ENCODE measurements at regions not wholly inside any gene's neighbourhood (a gene's known extent, or its start where the extent isn't known, plus 50 kb on each side); places are given as distances from the start of the nearest gene placed in this dataset.

DNA sequence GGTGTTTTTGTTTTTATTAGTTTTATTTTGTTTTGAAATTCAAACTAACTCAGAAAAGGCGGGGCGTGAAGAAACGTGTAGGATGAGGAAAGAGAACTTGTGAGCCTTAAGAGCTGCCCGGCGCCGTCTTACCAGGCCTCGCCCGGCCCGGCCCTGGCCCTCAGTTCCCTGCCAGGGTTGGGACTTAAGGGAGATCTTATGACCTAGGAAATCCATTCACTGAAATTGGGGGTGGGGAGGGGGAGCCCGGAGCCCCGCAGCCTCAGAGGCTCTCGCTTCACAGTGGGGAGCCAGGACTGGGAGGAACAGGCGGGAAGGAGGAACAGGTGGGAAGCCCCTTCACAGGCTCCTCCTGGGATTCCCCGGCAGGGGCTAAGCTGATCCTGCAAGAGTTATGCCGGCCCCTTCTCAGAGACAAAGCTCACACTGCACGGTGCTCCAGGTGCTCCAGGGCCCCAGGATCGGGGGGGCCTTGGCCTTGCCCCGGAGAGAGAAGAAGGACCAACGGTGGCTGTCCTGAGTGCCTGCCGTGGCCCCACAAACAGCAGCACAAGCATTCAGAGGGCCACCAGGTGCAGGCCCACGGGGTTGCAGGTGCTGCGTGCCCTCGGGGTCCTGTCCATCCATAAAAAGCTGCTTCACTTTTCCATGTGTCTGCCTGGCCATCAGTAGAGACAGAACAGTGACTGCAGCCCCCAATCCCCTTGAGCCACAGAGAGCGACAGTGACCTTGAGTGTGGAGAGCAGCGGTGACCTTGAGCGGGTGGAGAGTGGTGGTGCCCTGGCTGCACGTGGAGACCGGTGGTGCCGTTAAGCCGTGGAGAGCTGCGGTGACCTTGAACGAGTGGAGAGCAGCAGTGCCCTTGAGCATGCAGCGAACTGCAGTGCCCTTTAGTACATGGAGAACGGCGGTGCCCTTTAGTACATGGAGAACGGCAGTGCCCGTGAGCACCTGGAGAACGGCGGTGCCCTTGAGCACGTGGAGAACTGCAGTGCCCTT, 152.7 kb downstream of the DLL1 start:
- TF ChIP-seq, protein P1, sequence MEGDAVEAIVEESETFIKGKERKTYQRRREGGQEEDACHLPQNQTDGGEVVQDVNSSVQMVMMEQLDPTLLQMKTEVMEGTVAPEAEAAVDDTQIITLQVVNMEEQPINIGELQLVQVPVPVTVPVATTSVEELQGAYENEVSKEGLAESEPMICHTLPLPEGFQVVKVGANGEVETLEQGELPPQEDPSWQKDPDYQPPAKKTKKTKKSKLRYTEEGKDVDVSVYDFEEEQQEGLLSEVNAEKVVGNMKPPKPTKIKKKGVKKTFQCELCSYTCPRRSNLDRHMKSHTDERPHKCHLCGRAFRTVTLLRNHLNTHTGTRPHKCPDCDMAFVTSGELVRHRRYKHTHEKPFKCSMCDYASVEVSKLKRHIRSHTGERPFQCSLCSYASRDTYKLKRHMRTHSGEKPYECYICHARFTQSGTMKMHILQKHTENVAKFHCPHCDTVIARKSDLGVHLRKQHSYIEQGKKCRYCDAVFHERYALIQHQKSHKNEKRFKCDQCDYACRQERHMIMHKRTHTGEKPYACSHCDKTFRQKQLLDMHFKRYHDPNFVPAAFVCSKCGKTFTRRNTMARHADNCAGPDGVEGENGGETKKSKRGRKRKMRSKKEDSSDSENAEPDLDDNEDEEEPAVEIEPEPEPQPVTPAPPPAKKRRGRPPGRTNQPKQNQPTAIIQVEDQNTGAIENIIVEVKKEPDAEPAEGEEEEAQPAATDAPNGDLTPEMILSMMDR (IDR thresholded peaks at IDR 0.05; ENCODE audit: poor library complexity), result no peak
- no peak for TF ChIP-seq EZH2phosphoT487 (IDR thresholded peaks at IDR 0.05; ENCODE audit: low read depth, severe bottlenecking, unreplicated experiment)
- TF ChIP-seq EZH2 (IDR thresholded peaks at IDR 0.05; ENCODE audit: borderline replicate concordance), result no peak
- DNase-seq (ENCODE audit: low spot score), result no peak
- no peak overlapping the region for H3K27ac ChIP-seq

GRCh38 chr6:170137176-170137891, 153.5 kb downstream of the DLL1 start:
- H2AFZ ChIP-seq, result no peak overlapping the region
- no peaks in the 10 kb centered on the region for H3K79me2 ChIP-seq
- H3K27ac ChIP-seq, result no peak overlapping the region
- no peaks in the 10 kb centered on the region for H3K36me3 ChIP-seq (replicated peaks; ENCODE audit: insufficient read depth, low read depth)
- no peak overlapping the region for H3K4me2 ChIP-seq
- 88% methylated on average over 45 of the region's 50 CpGs for WGBS (ENCODE audit: low lambda C conversion rate, missing lambda C conversion rate)
- H3K4me3 ChIP-seq, result no peak overlapping the region
- no peaks in the 10 kb centered on the region for H4K20me1 ChIP-seq (ENCODE audit: insufficient read depth, poor library complexity, severe bottlenecking)
- H3K27me3 ChIP-seq, result no peaks in the 10 kb centered on the region
- no peaks in the 10 kb centered on the region for H3K9me3 ChIP-seq (ENCODE audit: low read depth)
- H3K9me2 ChIP-seq (replicated peaks; ENCODE audit: insufficient read depth), result no peaks in the 10 kb centered on the region
- DNase-seq (ENCODE audit: low spot score), result no peak
- TF ChIP-seq EZH2 (IDR thresholded peaks at IDR 0.05; ENCODE audit: borderline replicate concordance), result no peak
- H3K4me1 ChIP-seq (ENCODE audit: insufficient read depth), result no peaks in the 10 kb centered on the region

More for the DNA sequence above, 152.7 kb downstream of the DLL1 start:
- Histone ChIP-seq H3K4me2 (no peak overlapping the region), H3K27me3 (no peaks in the 10 kb centered on the region), H4K20me1 (ENCODE audit: insufficient read depth, poor library complexity, severe bottlenecking) (no peaks in the 10 kb centered on the region), H3K4me3 (no peak overlapping the region), H2AFZ (no peak overlapping the region), H3K9me3 (ENCODE audit: low read depth) (no peaks in the 10 kb centered on the region), H3K4me1 (ENCODE audit: insufficient read depth) (no peaks in the 10 kb centered on the region), H3K79me2 (no peaks in the 10 kb centered on the region), H3K9me2 (replicated peaks; ENCODE audit: insufficient read depth) (no peaks in the 10 kb centered on the region), H3K36me3 (replicated peaks; ENCODE audit: insufficient read depth, low read depth) (no peaks in the 10 kb centered on the region)
- 93% methylated on average over 36 of the region's 40 CpGs for WGBS (ENCODE audit: low lambda C conversion rate, missing lambda C conversion rate)

DNA sequence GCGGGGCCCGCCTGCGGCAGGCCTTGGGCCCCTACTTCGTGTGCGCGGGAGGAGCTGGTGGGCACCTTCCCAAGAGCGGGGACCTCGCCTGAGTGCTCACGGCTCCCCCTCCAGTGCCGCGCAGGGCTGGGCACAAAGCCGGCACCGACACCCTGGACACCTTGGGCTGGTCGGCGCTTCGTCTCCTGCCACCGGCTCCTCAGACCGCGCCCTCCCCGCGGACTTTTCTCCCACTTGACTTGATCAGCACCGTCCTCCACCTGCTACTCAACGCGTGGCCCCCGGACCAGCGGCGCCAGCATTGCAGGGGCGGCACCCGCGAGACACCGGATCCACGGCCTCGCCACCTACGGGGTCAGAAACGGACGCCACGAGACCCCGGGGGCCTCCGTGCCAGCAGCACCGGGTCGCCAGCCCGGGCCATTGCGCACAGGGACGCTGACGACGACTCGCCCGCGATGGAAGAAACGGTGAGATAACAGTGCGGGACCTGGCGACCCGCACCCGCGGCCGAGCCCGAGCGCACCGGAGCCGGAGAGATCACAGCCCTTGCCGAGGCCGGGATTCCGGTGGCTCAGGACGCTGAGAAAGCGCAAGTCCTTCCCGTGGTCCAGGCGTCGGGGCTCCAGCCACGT, 154.2 kb downstream of the DLL1 start:
- TF ChIP-seq EZH2phosphoT487 (IDR thresholded peaks at IDR 0.05; ENCODE audit: low read depth, severe bottlenecking, unreplicated experiment) (no peak), EZH2 (IDR thresholded peaks at IDR 0.05; ENCODE audit: borderline replicate concordance) (no peak)
- TF ChIP-seq, protein P1 (IDR thresholded peaks at IDR 0.05; ENCODE audit: poor library complexity), result no peak

More for the DNA sequence above, 154.2 kb downstream of the DLL1 start:
- 99% methylated on average over 52 of the region's 69 CpGs for WGBS (ENCODE audit: low lambda C conversion rate, missing lambda C conversion rate)
- no peaks in the 10 kb centered on the region for H3K9me3 ChIP-seq (ENCODE audit: low read depth)
- no peak overlapping the region for H2AFZ ChIP-seq
- no peaks in the 10 kb centered on the region for H3K4me1 ChIP-seq (ENCODE audit: insufficient read depth)
- no peaks in the 10 kb centered on the region for H3K36me3 ChIP-seq (replicated peaks; ENCODE audit: insufficient read depth, low read depth)
- no peak overlapping the region for H3K27ac ChIP-seq
- no peak overlapping the region for H3K4me2 ChIP-seq
- no peaks in the 10 kb centered on the region for H4K20me1 ChIP-seq (ENCODE audit: insufficient read depth, poor library complexity, severe bottlenecking)
- no peaks in the 10 kb centered on the region for H3K27me3 ChIP-seq
- no peak for DNase-seq (ENCODE audit: low spot score)
- H3K4me3 ChIP-seq, result no peak overlapping the region
- no peaks in the 10 kb centered on the region for H3K9me2 ChIP-seq (replicated peaks; ENCODE audit: insufficient read depth)
- H3K79me2 ChIP-seq, result no peaks in the 10 kb centered on the region
